HFFc6 (cell line): ENCODE measurements at regions not wholly inside any gene's neighbourhood (a gene's known extent, or its start where the extent isn't known, plus 50 kb on each side); places are given as distances from the start of the nearest gene placed in this dataset.

Source experiments
- DNase-seq: peaks from one replicate; pipeline ENCODE4 v3.0.0-alpha.2; 2018
- H3K27ac Mint-ChIP-seq: 2 replicates; pipeline ENCODE4 v1.8.0; 2020; ENCODE audit warnings: mild to moderate bottlenecking, mixed read lengths
- H3K27me3 Mint-ChIP-seq: 2 replicates; pipeline ENCODE4 v1.8.0; 2021; ENCODE audit warnings: mild to moderate bottlenecking, moderate library complexity, mixed read lengths; ENCODE audit not compliant: insufficient read depth
- H3K36me3 Mint-ChIP-seq: 2 replicates; pipeline ENCODE4 v1.8.0; 2021; ENCODE audit warnings: low read depth, mixed read lengths
- H3K4me1 Mint-ChIP-seq: 2 replicates; pipeline ENCODE4 v1.8.0; 2020; ENCODE audit warnings: low read depth, mixed read lengths
- H3K4me3 Mint-ChIP-seq: 2 replicates; pipeline ENCODE4 v1.8.0; 2020; ENCODE audit warnings: mild to moderate bottlenecking, moderate library complexity, mixed read lengths
- H3K9me3 Mint-ChIP-seq: 2 replicates; pipeline ENCODE4 v1.8.0; 2020; ENCODE audit warnings: mild to moderate bottlenecking, mixed read lengths
- TF ChIP-seq, protein P1 (sequence below): fragments of 200-600 bp; sonication (generic); IDR thresholded peaks from 2 replicates; pipeline ENCODE4 v1.5.0; 2021; ENCODE audit warnings: antibody characterized with exemption, mild to moderate bottlenecking

DNA sequence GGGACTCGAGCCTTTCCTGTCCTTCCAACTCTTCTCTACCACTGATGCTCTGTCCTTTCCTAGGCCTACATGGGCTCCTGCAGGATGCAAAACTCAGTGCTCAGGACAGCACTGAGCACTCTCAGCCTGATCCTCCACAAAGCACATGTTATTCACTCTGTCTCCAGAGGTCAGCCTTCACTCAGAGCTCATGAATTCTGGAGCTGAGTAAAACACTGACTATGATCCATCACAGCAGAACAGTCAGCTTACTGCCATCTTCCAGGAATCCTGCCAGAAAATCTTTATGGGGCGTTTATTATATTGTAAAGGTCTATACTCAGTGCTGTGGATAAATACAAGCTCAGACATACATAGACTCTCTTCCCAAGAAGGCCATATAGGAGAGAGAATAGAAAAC is 121.5 kb upstream of the CPEB2 start:
- H3K27ac Mint-ChIP-seq: no peak overlapping the region
- no peaks in the 10 kb centered on the region for H3K36me3 Mint-ChIP-seq
- H3K4me3 Mint-ChIP-seq: no peak overlapping the region

GRCh38 chr4:14883166-14883565 is 119.1 kb upstream of the CPEB2 start:
- Mint-ChIP-seq H3K27ac (no peak overlapping the region), H3K27me3 (peaks cover 2% of the 10 kb centered on the region; the same call in 1 of the 2 replicates), H3K4me3 (no peak overlapping the region), H3K4me1 (no peaks in the 10 kb centered on the region), H3K36me3 (no peaks in the 10 kb centered on the region), H3K9me3 (no peaks in the 10 kb centered on the region; the same call in 1 of the 2 replicates)
- TF ChIP-seq, protein P1, sequence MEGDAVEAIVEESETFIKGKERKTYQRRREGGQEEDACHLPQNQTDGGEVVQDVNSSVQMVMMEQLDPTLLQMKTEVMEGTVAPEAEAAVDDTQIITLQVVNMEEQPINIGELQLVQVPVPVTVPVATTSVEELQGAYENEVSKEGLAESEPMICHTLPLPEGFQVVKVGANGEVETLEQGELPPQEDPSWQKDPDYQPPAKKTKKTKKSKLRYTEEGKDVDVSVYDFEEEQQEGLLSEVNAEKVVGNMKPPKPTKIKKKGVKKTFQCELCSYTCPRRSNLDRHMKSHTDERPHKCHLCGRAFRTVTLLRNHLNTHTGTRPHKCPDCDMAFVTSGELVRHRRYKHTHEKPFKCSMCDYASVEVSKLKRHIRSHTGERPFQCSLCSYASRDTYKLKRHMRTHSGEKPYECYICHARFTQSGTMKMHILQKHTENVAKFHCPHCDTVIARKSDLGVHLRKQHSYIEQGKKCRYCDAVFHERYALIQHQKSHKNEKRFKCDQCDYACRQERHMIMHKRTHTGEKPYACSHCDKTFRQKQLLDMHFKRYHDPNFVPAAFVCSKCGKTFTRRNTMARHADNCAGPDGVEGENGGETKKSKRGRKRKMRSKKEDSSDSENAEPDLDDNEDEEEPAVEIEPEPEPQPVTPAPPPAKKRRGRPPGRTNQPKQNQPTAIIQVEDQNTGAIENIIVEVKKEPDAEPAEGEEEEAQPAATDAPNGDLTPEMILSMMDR: no peak
- no peak for DNase-seq

More for the DNA sequence above, 121.5 kb upstream of the CPEB2 start:
- no peak for DNase-seq
- Mint-ChIP-seq H3K27me3 (peaks cover 2% of the 10 kb centered on the region; the same call in 1 of the 2 replicates), H3K9me3 (no peaks in the 10 kb centered on the region), H3K4me1 (no peaks in the 10 kb centered on the region)
- TF ChIP-seq, protein P1: no peak

- no peaks in the 10 kb centered on the region for H3K36me3 Mint-ChIP-seq
- TF ChIP-seq, protein P1: no peak
- no peak overlapping the region for H3K4me3 Mint-ChIP-seq
- no peaks in the 10 kb centered on the region for H3K4me1 Mint-ChIP-seq
- H3K27ac Mint-ChIP-seq: no peak overlapping the region
- no peaks in the 10 kb centered on the region; the same call in 1 of the 2 replicates for H3K9me3 Mint-ChIP-seq
- no peaks in the 10 kb centered on the region; the same call in 1 of the 2 replicates for H3K27me3 Mint-ChIP-seq
- no peak for DNase-seq
Observed at GRCh38 chr4:14883661-14884060, 118.6 kb upstream of the CPEB2 start.

- Mint-ChIP-seq H3K27me3 (no peaks in the 10 kb centered on the region; the same call in 1 of the 2 replicates), H3K4me3 (no peak overlapping the region), H3K27ac (no peak overlapping the region), H3K9me3 (no peaks in the 10 kb centered on the region; the same call in 1 of the 2 replicates), H3K36me3 (no peaks in the 10 kb centered on the region), H3K4me1 (no peaks in the 10 kb centered on the region)
- DNase-seq: no peak
- TF ChIP-seq, protein P1: no peak
Observed at GRCh38 chr4:14887842-14888433, 114.3 kb upstream of the CPEB2 start.

DNA sequence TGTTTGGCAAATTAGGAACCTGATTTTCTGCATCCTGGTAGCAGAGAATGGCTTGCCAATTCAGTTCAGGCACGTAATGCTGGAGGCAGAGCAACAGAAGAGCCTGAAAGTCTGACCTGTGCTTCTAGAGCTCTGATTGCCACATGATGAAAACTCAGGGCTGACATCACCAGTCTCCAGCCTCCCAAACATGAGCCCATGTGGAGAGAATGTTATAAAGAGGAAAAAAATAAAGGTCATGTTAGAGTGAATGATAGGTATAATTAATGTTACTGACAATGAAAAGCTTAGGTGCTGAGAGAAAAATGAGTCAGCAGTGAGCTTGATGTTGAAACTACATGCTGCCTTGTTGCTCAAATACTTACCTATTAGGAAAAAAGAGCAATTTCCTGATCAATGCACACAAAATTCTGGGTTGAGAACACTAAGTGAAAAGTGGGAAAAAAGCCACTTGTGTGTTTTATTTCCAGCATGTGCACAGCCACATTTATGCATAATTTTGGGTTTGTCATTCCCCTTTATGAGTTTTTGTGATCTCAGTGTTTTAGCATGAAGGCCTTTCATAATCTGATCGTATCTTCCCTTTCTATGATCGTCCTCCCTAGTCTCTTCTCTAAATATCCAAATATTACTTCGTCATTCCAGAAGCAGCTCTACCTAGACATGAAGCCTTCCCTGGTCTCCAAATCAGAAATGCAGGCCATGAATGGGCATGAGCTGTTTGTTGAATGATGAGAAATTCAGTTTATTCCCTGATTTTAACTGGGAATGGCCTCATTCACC is 113.3 kb upstream of the CPEB2 start:
- TF ChIP-seq, protein P1: no peak

More for the DNA sequence above, 113.3 kb upstream of the CPEB2 start:
- Mint-ChIP-seq H3K27me3 (peaks cover 3% of the 10 kb centered on the region), H3K4me1 (no peaks in the 10 kb centered on the region), H3K9me3 (no peaks in the 10 kb centered on the region; the same call in 1 of the 2 replicates), H3K36me3 (no peaks in the 10 kb centered on the region), H3K27ac (no peak overlapping the region), H3K4me3 (no peak overlapping the region)
- no peak for DNase-seq
